Left renal cortex interstitium (tissue), 4 donors: ENCODE measurements at regions not wholly inside any gene's neighbourhood (a gene's known extent, or its start where the extent isn't known, plus 50 kb on each side); places are given as distances from the start of the nearest gene placed in this dataset.

Experiments
- DNase-seq, 4 donors: peaks; one replicate each; pipeline ENCODE4 v3.0.0-alpha.2; 2013; ENCODE audit warnings: low read depth in 4 of 4, low spot score in 2 of 4, missing footprints in 1 of 4

DNA sequence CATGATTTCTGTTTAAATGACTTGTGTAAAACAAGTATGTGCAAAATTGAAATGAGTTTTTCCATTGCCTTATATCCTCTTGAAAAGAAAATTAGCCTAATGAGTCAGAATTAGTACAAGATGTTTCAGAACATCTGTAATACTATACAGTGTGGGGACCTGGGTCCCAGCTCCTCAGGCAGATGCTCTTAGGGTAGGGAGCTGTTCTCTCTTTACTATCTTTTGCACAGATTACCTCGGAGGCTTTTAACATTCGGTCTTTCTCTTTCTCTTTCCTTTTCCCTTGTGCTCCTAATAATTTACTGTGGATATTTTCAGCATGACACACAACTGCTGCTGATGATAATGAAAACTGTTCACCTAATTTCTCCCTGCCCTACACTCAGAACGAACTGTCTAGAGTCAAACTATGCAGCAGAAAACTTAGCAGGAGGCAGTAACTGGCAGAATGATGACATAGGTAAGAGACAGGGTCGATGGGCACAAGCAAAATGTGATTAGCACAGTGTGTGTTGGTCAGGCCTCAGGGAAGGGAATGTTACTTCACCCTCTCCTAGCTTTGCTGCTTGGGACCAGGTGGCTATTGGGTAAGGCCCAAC lies 455.3 kb downstream of the PDHA2 start:
- DNase-seq = no peak

DNA sequence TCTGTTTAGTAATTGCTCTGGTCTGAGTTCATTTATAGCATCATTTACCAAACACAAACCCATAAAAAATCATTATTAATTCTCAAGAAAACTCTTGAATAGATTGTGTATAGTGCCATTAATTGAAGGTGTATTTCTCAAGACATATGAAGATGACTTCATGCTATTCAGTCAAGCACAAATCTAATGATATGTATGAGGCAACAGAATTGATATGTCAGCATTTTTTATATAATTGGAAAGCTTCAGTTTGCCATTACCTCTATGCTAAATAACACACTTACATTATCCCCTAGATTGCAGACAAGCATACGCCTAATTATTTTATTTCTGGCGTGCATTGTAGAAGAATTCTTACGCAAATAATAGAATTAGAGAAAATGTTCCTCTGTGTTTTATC lies 461.8 kb downstream of the PDHA2 start:
- DNase-seq = no peak

DNA sequence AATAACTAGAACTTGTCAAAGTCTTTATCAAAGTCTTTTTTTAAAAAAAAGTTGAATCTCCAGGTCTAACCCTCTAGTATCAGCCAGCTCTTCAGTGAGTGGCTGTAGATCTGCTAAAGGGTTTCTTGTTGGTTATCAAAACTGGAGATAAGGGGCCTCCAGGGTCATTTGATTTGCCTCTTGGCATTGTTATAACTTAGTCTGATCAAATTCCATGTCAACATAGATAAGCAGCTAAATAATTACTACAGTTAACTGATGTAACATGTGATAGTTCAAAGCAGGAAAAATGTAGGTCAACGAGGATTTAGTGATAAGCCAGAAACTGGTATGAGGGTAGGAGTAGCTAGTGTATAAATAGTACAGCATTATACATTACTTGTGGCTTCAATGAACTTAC lies 465.1 kb downstream of the PDHA2 start:
- DNase-seq = no peak

DNA sequence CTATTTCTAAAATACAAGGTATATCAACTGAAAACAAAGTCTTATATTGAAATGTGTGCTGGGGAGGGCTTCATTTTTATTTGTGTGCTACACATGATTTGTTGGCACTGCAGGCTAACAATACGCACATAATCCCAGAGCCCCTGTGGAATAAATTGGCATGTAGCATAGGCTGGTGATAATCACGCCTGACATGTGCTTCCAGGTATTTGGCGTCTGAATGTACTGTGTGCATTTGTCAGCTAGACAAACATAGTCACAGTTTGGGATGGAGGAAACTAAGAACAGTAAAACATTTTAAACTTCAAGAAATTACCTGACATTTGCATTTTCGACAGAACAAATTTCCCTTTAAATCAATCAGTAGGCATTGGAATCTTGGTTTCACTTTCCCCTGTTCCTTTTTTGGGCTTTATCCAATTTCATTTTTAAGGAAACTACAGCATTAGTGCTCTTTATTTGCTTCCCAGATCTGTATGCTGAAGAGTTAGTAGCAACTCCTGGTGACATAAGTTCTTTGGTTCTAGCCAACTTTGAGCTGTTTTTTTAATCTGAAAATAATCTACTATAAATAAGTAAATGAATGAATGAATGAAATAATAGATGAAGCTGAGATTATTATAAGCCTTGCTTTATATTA lies 472.3 kb downstream of the PDHA2 start:
- DNase-seq = no peak

DNA sequence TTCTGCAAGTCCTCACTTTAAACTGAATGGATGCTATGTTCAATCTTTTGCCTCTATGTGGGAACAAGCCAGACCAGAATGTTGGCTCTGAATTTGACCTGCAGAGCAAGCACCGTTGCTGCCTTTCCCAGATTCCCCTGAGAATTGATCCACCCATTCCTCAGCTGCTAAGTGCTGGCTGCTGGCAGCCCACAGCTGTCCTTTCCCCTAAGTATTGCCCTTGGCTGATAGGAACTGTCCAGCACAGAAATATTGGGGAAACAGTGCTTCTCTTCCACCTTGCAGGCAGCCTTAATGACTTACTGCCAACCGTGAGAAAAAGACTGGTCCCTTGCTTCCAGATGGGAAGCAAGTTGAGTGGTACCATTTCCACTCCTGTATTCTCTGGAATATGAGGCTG lies 475.9 kb downstream of the PDHA2 start:
- no peak for DNase-seq

DNA sequence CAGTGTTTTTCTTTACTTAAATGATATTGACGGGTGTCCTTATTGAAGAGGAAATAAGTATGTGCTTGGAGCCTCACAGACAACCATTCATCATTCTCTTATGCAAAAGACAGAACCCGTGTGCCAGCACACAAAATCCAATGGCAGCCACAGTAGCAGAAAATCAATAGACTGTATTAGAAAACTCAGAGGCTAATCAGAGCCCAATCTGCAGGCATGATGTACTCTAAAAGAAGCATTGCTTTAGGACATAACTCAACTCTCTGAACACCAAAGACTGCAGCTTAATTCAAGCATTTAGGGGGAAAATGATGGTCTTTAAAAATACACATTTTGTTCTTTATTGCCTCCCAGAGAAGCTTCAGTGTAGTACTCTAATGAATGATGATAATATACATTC lies 476.9 kb downstream of the PDHA2 start:
- no peak for DNase-seq

DNA sequence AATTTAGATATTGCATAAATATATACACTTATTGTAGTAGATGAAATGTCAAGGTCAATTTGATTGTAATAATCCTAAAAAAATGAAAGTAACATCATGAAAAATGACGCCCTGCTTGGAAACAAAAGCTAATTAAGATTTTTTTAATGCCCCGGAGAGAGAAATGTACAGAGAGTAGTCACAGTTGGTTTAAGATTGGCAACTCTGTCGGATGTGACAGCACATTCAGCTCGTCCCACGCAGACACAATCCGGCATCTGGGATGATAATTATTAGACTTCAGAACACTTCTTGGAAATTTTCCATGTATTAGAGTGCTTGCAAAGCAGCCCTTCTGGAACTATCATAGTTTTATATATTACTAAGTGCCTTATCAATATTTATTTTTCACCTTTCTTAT lies 478.0 kb downstream of the PDHA2 start:
- no peak for DNase-seq

DNA sequence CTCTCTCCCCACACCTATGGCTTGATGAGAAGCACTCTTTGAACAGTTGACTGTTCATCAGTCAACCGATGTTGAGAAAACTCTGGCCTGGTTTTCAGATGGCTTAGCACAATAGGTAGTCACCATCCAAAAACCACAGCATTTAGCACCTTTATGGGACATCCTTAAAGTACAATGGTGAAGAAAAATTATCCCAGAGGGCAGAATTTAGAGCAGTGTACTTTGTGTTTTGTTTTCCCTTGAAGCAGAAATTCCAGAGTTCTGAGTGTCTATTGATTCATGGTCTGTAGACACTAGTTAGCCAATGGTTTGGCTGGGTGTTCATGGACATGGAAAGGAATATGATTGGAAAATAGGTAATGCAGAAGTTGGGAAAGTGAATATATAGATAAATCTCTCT lies 487.0 kb downstream of the PDHA2 start:
- no peak for DNase-seq

DNA sequence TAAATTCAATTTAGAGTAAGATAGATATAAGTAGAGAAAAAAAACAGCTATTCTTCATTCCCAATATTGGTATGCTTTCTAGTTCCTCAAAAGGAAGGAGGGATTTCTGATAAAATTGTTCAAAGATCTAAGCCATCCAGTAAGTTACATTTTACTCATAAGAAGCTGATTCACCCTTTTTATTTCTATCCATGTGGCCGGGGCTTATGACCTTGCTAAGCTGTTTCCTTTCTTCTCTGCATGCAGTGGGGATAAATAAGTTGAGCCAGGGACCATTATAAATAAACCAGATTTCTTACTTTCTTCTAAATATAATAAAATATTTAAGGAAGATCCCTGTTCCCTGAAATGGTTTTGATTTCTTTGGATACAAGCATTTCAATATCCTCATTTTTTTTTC lies 502.3 kb downstream of the PDHA2 start:
- DNase-seq = no peak

DNA sequence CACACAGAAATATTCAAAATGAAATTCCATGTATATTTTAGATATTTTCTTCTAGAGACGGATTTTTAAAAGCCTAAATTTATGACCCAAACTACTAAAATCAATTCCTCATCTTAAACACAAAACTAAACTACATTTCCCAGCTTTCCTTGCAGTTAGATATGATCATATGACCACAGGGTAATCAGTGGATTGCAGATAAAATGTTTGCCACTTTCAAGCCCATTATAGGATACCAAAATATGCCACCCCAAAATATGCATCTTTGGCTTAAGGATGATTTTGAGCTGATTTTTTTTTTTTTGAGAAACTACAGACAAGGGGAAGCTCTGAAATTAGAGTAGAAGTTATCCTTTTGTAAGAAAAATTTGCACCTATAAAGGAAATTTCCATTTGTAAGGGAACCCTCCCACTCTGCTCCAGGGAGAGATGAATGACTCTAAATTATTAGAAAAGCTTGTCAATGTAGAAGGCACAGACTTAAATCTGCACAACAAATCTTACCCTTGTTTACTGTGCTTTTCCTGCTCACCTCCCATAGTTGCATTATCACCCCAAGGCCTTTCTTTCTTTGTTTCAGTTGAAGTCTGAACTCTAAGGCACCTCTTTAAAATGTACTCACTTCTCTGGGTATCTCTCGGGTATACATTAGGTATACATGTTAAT lies 503.0 kb downstream of the PDHA2 start:
- no peak for DNase-seq

DNA sequence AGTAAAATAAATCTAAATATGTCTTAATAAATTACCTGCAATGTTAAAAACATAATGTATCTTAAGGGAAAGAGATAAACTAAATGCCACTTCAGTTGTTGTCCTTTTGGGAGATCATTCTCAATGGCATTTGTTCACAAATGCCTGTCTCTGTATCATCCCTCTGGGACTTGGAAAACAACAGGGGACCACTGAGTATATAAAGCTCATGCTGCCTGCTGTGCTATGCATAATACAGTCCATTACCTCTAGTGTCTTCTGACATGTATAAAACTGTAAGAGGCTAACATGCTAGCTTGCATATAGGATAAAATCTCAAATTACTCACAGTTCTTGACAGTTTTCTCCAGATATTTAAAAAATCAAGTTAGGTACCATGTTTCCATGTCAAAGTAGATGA lies 503.9 kb downstream of the PDHA2 start:
- no peak for DNase-seq

DNA sequence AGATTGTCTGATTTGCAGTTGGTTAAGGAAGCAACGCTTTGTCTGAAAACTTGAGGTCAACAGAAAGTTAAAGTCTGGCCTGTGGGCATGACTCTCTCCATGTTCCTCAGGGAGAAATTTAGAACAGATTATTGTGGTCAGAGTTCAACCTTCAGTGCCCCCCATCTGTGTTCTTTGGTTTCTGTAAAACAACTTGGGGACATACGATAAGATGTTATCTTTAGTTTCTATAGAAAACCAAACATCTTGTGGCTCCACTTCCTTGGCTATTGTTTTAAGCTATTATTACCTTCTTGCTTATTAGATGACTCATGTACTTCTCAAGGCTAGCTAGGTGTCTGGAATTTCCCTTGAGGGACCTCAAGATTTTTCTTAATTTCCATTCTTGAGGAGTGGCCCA lies 507.7 kb downstream of the PDHA2 start:
- DNase-seq = no peak

DNA sequence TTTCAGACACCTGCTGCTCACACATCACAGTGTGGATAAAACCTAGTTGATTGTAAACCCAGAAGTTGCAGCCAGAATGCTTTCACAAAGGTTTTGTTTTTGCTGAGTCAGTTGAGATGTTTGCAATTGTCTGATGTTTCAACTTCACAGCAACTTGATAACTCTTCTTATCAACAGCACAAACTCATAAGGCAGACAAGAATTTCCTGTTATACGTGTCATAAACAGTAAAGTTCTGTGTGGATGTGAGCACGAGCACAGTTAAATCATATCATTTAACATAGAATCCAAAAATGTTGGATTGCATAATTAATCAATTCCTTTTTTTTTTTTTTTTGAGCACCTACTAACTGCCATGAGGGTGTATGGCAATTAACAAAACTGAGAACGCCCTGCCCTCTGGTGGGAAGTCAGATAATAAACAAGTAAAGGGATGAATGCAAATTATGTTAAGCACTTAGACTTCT lies 512.2 kb downstream of the PDHA2 start:
- DNase-seq = no peak

DNA sequence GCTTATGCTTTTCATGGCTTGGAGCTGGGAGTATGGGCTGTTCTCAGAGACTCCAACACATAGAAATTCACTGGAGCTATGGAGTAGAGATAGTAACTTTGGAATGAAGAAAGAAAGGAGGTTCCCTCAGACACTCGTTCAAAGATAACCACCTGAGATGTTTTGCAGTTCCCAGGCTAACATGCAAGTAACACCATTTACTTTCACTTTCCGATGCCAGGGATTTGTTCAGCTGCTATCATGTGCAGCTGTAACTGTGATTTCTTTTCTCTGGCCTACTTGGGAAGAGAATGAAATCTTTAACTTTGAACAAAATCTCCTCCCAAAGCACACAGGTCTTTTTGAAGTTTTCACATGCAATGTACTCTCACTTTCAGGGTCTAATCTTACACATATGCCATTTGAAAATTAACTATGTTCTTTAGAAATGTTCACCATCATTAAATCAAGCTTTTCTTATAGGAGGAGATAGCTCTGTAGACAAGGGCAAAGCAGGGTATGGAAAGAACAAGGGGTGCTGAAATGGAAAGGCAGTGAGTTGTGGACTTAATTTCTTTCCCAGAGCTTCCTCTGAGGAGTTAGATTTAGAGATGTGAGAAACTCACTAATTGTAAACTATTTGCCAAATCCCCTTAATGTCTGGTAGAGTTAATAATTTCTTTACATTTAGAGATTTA lies 514.3 kb downstream of the PDHA2 start:
- no peak for DNase-seq

DNA sequence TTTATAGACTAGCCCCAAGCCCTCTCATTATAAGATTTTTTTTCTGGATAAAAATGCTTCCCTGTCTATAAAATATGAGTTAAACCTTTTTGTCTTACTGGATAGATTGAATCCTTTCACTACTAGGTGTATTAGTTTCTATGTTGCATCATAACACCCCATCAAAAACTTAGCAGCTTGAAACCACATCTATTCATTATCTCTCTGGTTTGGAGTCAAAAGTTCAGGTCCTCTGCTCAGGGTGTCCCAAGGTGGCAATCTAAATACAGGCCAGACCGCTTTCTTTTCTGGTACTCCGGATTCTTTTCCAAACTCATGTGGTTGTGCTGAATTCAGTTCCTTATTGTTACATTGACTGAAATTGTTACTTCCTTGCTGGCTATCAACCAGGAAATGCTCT lies 515.5 kb downstream of the PDHA2 start:
- DNase-seq = no peak

DNA sequence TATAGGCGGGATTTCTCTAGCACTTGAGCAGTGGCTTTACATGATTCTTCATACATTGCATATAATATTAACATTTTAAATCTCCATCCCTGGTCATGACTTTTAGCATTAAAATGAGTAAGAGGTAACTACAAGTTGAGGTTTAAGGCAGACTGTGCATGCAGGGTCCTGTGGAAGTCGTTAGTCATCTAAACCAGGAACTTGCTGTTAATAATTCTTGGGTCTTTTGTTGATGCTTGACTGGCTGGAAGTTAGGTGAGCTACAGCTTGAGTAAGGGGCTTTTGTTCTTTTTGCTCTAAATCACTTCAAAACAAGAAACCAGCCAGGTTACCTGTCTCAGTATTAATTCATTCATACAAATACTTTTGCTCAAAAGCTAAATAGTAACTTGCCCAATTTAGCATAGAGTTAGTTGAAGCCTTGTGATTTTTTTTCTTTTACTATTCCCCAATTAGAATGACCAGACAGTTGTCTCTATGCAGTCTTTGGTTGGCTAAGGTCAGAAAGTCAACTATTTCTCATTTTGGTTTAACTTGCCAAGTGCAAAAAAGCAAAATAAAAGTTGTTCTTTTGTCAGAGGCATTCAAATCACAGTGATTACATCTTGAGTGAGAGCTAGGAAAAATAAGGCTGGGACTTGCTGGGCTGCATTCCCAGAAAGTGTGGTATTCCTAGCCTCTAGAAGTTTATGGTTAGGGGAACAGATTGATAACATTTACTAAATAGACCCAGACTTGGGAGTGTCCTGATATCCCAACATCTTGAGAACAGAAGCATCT lies 516.9 kb downstream of the PDHA2 start:
- DNase-seq = no peak

DNA sequence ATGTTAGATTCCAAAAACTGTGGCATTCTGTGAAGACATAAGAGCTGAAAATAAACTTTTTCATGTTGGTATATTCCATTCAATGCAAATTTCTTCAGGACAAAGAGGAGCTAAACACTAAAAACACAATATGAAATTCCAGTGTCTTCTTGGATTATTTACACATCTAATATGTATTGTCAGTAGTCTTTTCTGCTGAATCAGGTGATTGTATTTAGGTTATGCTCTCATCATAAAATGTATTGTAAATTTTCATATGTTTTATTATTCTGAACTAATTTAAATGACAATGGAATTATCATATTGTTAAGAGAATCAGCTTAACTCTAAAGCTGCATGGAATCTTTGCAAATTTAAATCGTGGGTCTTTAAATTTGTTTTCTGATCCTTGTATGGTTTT lies 526.7 kb downstream of the PDHA2 start:
- DNase-seq = no peak

DNA sequence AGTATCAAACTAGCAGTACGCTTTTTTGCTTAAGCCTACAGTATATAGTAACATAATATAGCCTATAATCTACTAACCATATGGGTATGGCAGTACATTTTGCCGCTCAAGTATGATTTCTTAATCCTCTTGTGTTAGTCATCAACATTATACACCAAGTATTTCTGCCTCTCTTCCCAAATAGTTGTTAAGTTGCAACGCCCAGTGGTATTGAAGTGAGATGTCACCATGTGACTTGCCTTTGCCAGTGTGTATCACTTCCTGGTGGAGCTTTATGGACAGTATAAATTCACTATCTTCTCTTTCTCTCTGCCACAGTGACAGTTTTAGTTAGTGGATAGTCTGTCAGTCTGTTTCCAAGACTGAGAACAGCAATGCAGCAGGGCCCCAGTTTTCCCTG lies 535.5 kb downstream of the PDHA2 start:
- no peak for DNase-seq

DNA sequence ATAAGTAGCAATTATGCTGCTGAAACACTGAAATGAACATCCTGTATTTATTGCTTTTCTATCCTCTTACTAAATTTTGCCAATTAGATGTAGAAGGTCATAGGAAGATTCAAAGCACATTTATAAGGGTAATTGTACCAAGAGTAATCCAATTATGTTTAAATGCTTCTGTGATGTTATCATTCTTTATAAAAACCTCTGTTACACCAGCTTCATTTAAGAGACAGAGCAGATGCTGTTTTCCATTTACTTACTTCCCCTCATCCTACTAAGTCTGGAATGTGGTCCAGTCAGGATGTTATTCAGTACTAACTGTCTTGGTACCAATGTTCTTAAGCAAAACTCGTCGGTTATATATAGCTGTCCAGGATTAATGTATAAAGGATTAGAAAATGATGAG lies 539.6 kb downstream of the PDHA2 start:
- DNase-seq = no peak

DNA sequence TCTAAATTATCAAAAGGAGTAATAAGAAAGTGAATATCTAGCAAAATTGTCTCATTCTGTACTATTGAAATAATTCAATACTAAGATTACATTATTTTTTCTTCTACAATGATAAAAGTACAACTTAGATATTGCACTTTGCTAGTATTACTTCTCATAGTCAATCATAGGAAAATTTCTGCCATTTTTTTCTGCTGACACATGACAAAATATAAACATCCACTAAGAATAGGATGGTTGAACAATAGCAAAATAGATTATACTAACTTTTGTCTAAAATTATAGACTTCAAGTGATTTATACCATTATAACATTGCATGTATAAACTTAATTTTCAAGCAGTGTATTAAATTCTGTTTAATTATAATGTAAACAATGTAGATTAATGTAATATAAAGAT lies 540.2 kb downstream of the PDHA2 start:
- no peak for DNase-seq

DNA sequence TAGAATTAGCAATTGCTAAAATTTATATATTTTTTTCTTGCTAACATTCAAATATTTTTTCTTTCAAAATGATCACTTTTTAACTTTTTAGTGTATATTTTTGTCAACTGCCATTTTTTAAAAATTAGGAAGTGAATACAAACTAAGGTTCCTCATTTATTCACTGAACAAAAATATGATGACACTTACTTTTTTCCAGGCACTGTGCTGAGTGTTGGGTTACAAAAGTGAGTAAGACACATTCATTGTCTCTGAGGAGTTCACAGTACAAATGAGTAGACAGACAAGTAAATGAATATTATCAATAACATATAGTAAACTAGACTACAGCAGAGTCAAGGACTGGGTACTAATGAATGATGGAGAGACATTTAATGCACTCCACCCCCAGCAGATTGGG lies 543.5 kb downstream of the PDHA2 start:
- DNase-seq = no peak
